ENCODE measurements at regions not wholly inside any gene's neighbourhood (a gene's known extent, or its start where the extent isn't known, plus 50 kb on each side); places are given as distances from the start of the nearest gene placed in this dataset.

- ChIA-PET POLR2A (no interaction called here), CTCF (interaction anchor here (0.7 to 1.3 kb wide), 3 partner anchors 8 to 171 kb away, joined by 3 to 4 read pairs (median 3); no protein-coding TSS in a partner anchor)
- Histone ChIP-seq H3K36me3 (ENCODE audit: control insufficient read depth, insufficient read depth, low read length) (no peaks in the 10 kb centered on the region), H3K27me3 (ENCODE audit: control insufficient read depth, insufficient read depth, low read length) (no peaks in the 10 kb centered on the region), H3K4me3 (ENCODE audit: low read depth, low read length) (no peak overlapping the region)
- DNase-seq (ENCODE audit: low read depth), result no peak
- no peak for TF ChIP-seq CTCF (IDR thresholded peaks at IDR 0.05; ENCODE audit: insufficient read depth, low read depth, low read length)
These were observed 144.8 kb downstream of the MACROH2A1 start for GRCh38 chr5:135254183-135254582.

- TF ChIP-seq CTCF (IDR thresholded peaks at IDR 0.05; ENCODE audit: insufficient read depth, low read depth, low read length), result no peak
- H3K4me3 ChIP-seq (ENCODE audit: low read depth, low read length), result no peak overlapping the region
- no peaks in the 10 kb centered on the region for H3K36me3 ChIP-seq (ENCODE audit: control insufficient read depth, insufficient read depth, low read length)
- no peaks in the 10 kb centered on the region for H3K27me3 ChIP-seq (ENCODE audit: control insufficient read depth, insufficient read depth, low read length)
- CTCF ChIA-PET, result no interaction called here
- DNase-seq (ENCODE audit: low read depth), result no peak
- POLR2A ChIA-PET, result no interaction called here
These were observed 145.3 kb downstream of the MACROH2A1 start for GRCh38 chr5:135253601-135254178.

- Histone ChIP-seq H3K36me3 (ENCODE audit: control insufficient read depth, insufficient read depth, low read length) (no peaks in the 10 kb centered on the region), H3K4me3 (ENCODE audit: low read depth, low read length) (no peak overlapping the region), H3K27me3 (ENCODE audit: control insufficient read depth, insufficient read depth, low read length) (no peaks in the 10 kb centered on the region)
- no peak for TF ChIP-seq CTCF (IDR thresholded peaks at IDR 0.05; ENCODE audit: insufficient read depth, low read depth, low read length)
- CTCF ChIA-PET, result no interaction called here
- POLR2A ChIA-PET, result no interaction called here
- DNase-seq (ENCODE audit: low read depth), result no peak
These were observed 147.9 kb downstream of the MACROH2A1 start for GRCh38 chr5:135251093-135251492.

- POLR2A ChIA-PET, result no interaction called here
- no peak for TF ChIP-seq CTCF (IDR thresholded peaks at IDR 0.05; ENCODE audit: insufficient read depth, low read depth, low read length)
- Histone ChIP-seq H3K27me3 (ENCODE audit: control insufficient read depth, insufficient read depth, low read length) (no peaks in the 10 kb centered on the region), H3K4me3 (ENCODE audit: low read depth, low read length) (no peak overlapping the region), H3K36me3 (ENCODE audit: control insufficient read depth, insufficient read depth, low read length) (no peaks in the 10 kb centered on the region)
- no peak for DNase-seq (ENCODE audit: low read depth)
- CTCF ChIA-PET, result no interaction called here
These were observed 148.4 kb downstream of the MACROH2A1 start for GRCh38 chr5:135250671-135251070.

- TF ChIP-seq CTCF (IDR thresholded peaks at IDR 0.05; ENCODE audit: insufficient read depth, low read depth, low read length), result no peak
- DNase-seq (ENCODE audit: low read depth), result no peak
- H3K36me3 ChIP-seq (ENCODE audit: control insufficient read depth, insufficient read depth, low read length), result no peaks in the 10 kb centered on the region
- POLR2A ChIA-PET, result no interaction called here
- no peaks in the 10 kb centered on the region for H3K27me3 ChIP-seq (ENCODE audit: control insufficient read depth, insufficient read depth, low read length)
- CTCF ChIA-PET, result no interaction called here
- H3K4me3 ChIP-seq (ENCODE audit: low read depth, low read length), result no peak overlapping the region
These were observed 149.4 kb downstream of the MACROH2A1 start for GRCh38 chr5:135249658-135250057.

Measured in BJ (cell line).